ENCODE measurements at regions not wholly inside any gene's neighbourhood (a gene's known extent, or its start where the extent isn't known, plus 50 kb on each side); places are given as distances from the start of the nearest gene placed in this dataset.

DNA sequence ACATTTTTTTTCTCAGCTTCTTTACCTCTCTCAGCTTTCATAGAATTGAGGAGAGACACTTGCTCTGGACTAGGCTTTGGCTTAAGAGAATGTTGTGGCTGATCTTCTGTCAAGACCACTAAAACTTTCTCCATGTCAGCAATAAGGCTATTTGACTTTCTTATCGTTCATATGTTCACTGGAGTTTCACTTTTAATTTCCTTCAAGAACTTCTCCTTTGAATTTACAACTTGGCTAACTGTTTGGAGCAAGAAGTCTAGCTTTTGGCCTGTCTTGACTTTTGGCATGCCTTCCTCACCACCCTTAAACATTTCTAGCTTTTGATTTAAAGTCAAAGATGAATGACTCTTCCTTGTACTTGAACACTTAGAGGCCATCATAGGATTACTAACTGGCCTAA lies 104.4 kb upstream of the SLC39A10 start:
- no peak overlapping the region for H3K4me3 ChIP-seq (replicated peaks in 1 of 3; ENCODE audit: insufficient read depth in 1 of 3, low read depth in 1 of 3, low read length in 3 of 3)
- no peaks in the 10 kb centered on the region for H4K20me1 ChIP-seq (replicated peaks; ENCODE audit: control insufficient read depth, extremely low read depth, insufficient read depth, low read length)
- dilution Hi-C loops (cut with MboI; ENCODE audit: extremely low pct_ligation_motif_present, low sequenced_read_pairs) (no loop called here), intact Hi-C loops (cut with micrococcal nuclease) (no loop called here)
- H3K9ac ChIP-seq (replicated peaks; ENCODE audit: extremely low read depth, insufficient read depth, low read length): no peak overlapping the region
- DNase-seq (ENCODE audit: low read depth, low spot score): no peak
- H3K36me3 ChIP-seq (ENCODE audit: control insufficient read depth in 2 of 2, extremely low read depth in 1 of 2, insufficient read depth in 2 of 2, low read length in 2 of 2): no peaks in the 10 kb centered on the region
- no peak for FAIRE-seq
- H3K4me2 ChIP-seq (ENCODE audit: insufficient read depth, low read length): no peak overlapping the region
- TF ChIP-seq MYC (IDR thresholded peaks at IDR 0.05; ENCODE audit: low read depth, low read length): no peak
- no peak for TF ChIP-seq POLR2A (IDR thresholded peaks at IDR 0.05; ENCODE audit: low read depth, low read length)
- TF ChIP-seq, protein P1, sequence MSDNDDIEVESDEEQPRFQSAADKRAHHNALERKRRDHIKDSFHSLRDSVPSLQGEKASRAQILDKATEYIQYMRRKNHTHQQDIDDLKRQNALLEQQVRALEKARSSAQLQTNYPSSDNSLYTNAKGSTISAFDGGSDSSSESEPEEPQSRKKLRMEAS (IDR thresholded peaks at IDR 0.05; ENCODE audit: insufficient read depth, insufficient read length): no peak
- no peak for TF ChIP-seq GATA2 (IDR thresholded peaks at IDR 0.05; ENCODE audit: insufficient read depth, insufficient read length, low read depth, low read length)
- TF ChIP-seq, protein P2, sequence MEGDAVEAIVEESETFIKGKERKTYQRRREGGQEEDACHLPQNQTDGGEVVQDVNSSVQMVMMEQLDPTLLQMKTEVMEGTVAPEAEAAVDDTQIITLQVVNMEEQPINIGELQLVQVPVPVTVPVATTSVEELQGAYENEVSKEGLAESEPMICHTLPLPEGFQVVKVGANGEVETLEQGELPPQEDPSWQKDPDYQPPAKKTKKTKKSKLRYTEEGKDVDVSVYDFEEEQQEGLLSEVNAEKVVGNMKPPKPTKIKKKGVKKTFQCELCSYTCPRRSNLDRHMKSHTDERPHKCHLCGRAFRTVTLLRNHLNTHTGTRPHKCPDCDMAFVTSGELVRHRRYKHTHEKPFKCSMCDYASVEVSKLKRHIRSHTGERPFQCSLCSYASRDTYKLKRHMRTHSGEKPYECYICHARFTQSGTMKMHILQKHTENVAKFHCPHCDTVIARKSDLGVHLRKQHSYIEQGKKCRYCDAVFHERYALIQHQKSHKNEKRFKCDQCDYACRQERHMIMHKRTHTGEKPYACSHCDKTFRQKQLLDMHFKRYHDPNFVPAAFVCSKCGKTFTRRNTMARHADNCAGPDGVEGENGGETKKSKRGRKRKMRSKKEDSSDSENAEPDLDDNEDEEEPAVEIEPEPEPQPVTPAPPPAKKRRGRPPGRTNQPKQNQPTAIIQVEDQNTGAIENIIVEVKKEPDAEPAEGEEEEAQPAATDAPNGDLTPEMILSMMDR (IDR thresholded peaks at IDR 0.05; ENCODE audit: extremely low read depth in 1 of 2, insufficient read depth in 1 of 2, low read depth in 1 of 2, low read length in 2 of 2): no peak
- TF ChIP-seq JUN (IDR thresholded peaks at IDR 0.05; ENCODE audit: borderline replicate concordance, insufficient read depth, insufficient read length, low read depth): no peak
- no peak for TF ChIP-seq POLR2AphosphoS5 (IDR thresholded peaks at IDR 0.05; ENCODE audit: insufficient read depth, low read depth, low read length)
- no peak for TF ChIP-seq EZH2 (IDR thresholded peaks at IDR 0.05; ENCODE audit: borderline replicate concordance, low read depth, low read length, severe bottlenecking)
- TF ChIP-seq FOS (IDR thresholded peaks at IDR 0.05; ENCODE audit: borderline replicate concordance, insufficient read depth, low read length): no peak
- H2AFZ ChIP-seq (ENCODE audit: low read depth, low read length): no peak overlapping the region
- no peak overlapping the region for H3K27ac ChIP-seq (ENCODE audit: insufficient read depth, low read depth, low read length)
- no peaks in the 10 kb centered on the region for H3K9me1 ChIP-seq (replicated peaks; ENCODE audit: control insufficient read depth, extremely low read depth, insufficient read depth, low read length)
- no peaks in the 10 kb centered on the region for H3K27me3 ChIP-seq (ENCODE audit: control insufficient read depth in 2 of 2, insufficient read depth in 2 of 2, low read length in 2 of 2)
- ChIA-PET POLR2A (no interaction called here), CTCF (interaction anchor here (0.6 to 1.1 kb wide), 2 partner anchors 54 to 532 kb away, joined by 3 to 4 read pairs; no protein-coding TSS in a partner anchor)
- no peaks in the 10 kb centered on the region for H3K9me3 ChIP-seq (replicated peaks; ENCODE audit: control insufficient read depth, insufficient read depth, low read length)
- no TSS peak for BruUV-seq (replicated peaks)
- H3K79me2 ChIP-seq (ENCODE audit: control insufficient read depth, insufficient read depth, low read length): no peaks in the 10 kb centered on the region
- H3K4me1 ChIP-seq (ENCODE audit: control insufficient read depth, extremely low read depth, insufficient read depth, low read length): no peaks in the 10 kb centered on the region

Data from endothelial cell of umbilical vein (primary cell).